ENCODE measurements at regions not wholly inside any gene's neighbourhood (a gene's known extent, or its start where the extent isn't known, plus 50 kb on each side); places are given as distances from the start of the nearest gene placed in this dataset.

GRCh38 chr14:71532344-71532743 is 399.9 kb upstream of the RGS6 start:
- Histone ChIP-seq H3K4me1 (ENCODE audit: insufficient read depth) (peaks cover 26% of the 10 kb centered on the region), H3K4me3 (no peak overlapping the region), H3K4me2 (no peak overlapping the region), H3K27me3 (ENCODE audit: insufficient read depth) (no peaks in the 10 kb centered on the region), H3F3A (replicated peaks; ENCODE audit: low read depth) (no peaks in the 10 kb centered on the region), H3K79me2 (replicated peaks; ENCODE audit: insufficient read depth) (peaks cover 8% of the 10 kb centered on the region; the same call in 1 of the 2 replicates), H3K36me3 (ENCODE audit: insufficient read depth) (no peaks in the 10 kb centered on the region), H3K27ac (ENCODE audit: low read depth) (no peak overlapping the region), H2AFZ (no peak overlapping the region), H3K9me2 (ENCODE audit: insufficient read depth) (no peaks in the 10 kb centered on the region), H4K20me1 (replicated peaks; ENCODE audit: insufficient read depth) (no peaks in the 10 kb centered on the region)
- TF ChIP-seq CTCF (conservative IDR thresholded peaks at IDR 0.05; ENCODE audit: low read depth in 2 of 2) (no peak), ZNF114 (CRISPR knock-in tag; IDR thresholded peaks at IDR 0.05) (no peak), NANOG (IDR thresholded peaks at IDR 0.05; ENCODE audit: borderline replicate concordance) (no peak), EZH2 (IDR thresholded peaks at IDR 0.05; ENCODE audit: low read depth, unreplicated experiment) (no peak), ZNF462 (CRISPR knock-in tag; IDR thresholded peaks at IDR 0.05) (no peak), STAT1 (IDR thresholded peaks at IDR 0.05; ENCODE audit: unreplicated experiment) (no peak), REST (IDR thresholded peaks at IDR 0.05; ENCODE audit: unreplicated experiment) (no peak)
- ATAC-seq (no peak; the same call in 2 of the 3 replicates), DNase-seq (ENCODE audit: low spot score) (no peak)
- H3K4me1 Mint-ChIP-seq = peaks cover 33% of the 10 kb centered on the region
- H3K36me3 Mint-ChIP-seq (ENCODE audit: low read depth) = peaks cover 11% of the 10 kb centered on the region
- H3K27me3 Mint-ChIP-seq (ENCODE audit: insufficient read depth, low read depth, poor library complexity) = no peaks in the 10 kb centered on the region
- no peaks in the 10 kb centered on the region for H3K9me3 Mint-ChIP-seq
- H3K27ac Mint-ChIP-seq = no peak overlapping the region
- H3K4me3 Mint-ChIP-seq = no peak overlapping the region

All from GM23338 (cell line).